ENCODE measurements at regions not wholly inside any gene's neighbourhood (a gene's known extent, or its start where the extent isn't known, plus 50 kb on each side); places are given as distances from the start of the nearest gene placed in this dataset.

- no peak for DNase-seq (ENCODE audit: low read depth)
Observed at GRCh38 chr9:117860849-117861248, 156.6 kb downstream of the TLR4 start.

- DNase-seq (ENCODE audit: low read depth), result no peak
Observed at GRCh38 chr9:117864385-117865057, 160.3 kb downstream of the TLR4 start.

GRCh38 chr9:117868594-117868993 is 164.4 kb downstream of the TLR4 start:
- no peak for DNase-seq (ENCODE audit: low read depth)

GRCh38 chr9:117869287-117869686 is 165.1 kb downstream of the TLR4 start:
- DNase-seq (ENCODE audit: low read depth), result no peak

- no peak for DNase-seq (ENCODE audit: low read depth)
Observed at GRCh38 chr9:117869712-117870111, 165.5 kb downstream of the TLR4 start.

- no peak for DNase-seq (ENCODE audit: low read depth)
Observed at GRCh38 chr9:117873664-117874063, 169.5 kb downstream of the TLR4 start.

GRCh38 chr9:117875886-117876285 is 171.7 kb downstream of the TLR4 start:
- DNase-seq (ENCODE audit: low read depth), result no peak

- no peak for DNase-seq (ENCODE audit: low read depth)
Observed at GRCh38 chr9:117882171-117882570, 178.0 kb downstream of the TLR4 start.

GRCh38 chr9:117886616-117887015 is 182.4 kb downstream of the TLR4 start:
- no peak for DNase-seq (ENCODE audit: low read depth)

GRCh38 chr9:117887383-117887782 is 183.2 kb downstream of the TLR4 start:
- DNase-seq (ENCODE audit: low read depth), result no peak

GRCh38 chr9:117887941-117888340 is 183.7 kb downstream of the TLR4 start:
- DNase-seq (ENCODE audit: low read depth), result no peak

GRCh38 chr9:117903453-117903852 is 199.2 kb downstream of the TLR4 start:
- no peak for DNase-seq (ENCODE audit: low read depth)

- no peak for DNase-seq (ENCODE audit: low read depth)
Observed at GRCh38 chr9:117906763-117907162, 202.6 kb downstream of the TLR4 start.

- DNase-seq (ENCODE audit: low read depth), result no peak
Observed at GRCh38 chr9:117907420-117907819, 203.2 kb downstream of the TLR4 start.

- DNase-seq (ENCODE audit: low read depth), result no peak
Observed at GRCh38 chr9:117916291-117916690, 212.1 kb downstream of the TLR4 start.

GRCh38 chr9:117917873-117918272 is 213.7 kb downstream of the TLR4 start:
- no peak for DNase-seq (ENCODE audit: low read depth)

GRCh38 chr9:117919538-117919937 is 215.3 kb downstream of the TLR4 start:
- DNase-seq (ENCODE audit: low read depth), result no peak

- DNase-seq (ENCODE audit: low read depth), result no peak
Observed at GRCh38 chr9:117926031-117926658, 221.9 kb downstream of the TLR4 start.

- DNase-seq (ENCODE audit: low read depth), result no peak
Observed at GRCh38 chr9:117927354-117927753, 223.2 kb downstream of the TLR4 start.

GRCh38 chr9:117929868-117930267 is 225.7 kb downstream of the TLR4 start:
- DNase-seq (ENCODE audit: low read depth), result no peak

GRCh38 chr9:117932585-117932984 is 228.4 kb downstream of the TLR4 start:
- DNase-seq (ENCODE audit: low read depth), result no peak

GRCh38 chr9:117936185-117937130 is 232.3 kb downstream of the TLR4 start:
- DNase-seq (ENCODE audit: low read depth), result no peak

- DNase-seq (ENCODE audit: low read depth), result no peak
Observed at GRCh38 chr9:117938086-117938485, 233.9 kb downstream of the TLR4 start.

All from CMK (cell line).